Keratinocyte (primary cell): ENCODE measurements at regions not wholly inside any gene's neighbourhood (a gene's known extent, or its start where the extent isn't known, plus 50 kb on each side); places are given as distances from the start of the nearest gene placed in this dataset.

Experiments
- DNase-seq: peaks from one replicate; pipeline ENCODE4 v3.0.0-alpha.2; 2011; ENCODE audit warnings: low read depth, missing footprints, low spot score
- FAIRE-seq: peaks from 2 replicates; lab custom pipeline; 2011; peaks lifted over from hg19 to GRCh38; lab: Jason Lieb, UNC
- H2AFZ ChIP-seq: 2 replicates; pipeline ENCODE4 v1.6.0; 2012; ENCODE audit warnings: low read length, control low read depth, inconsistent platforms; ENCODE audit not compliant: control insufficient read depth
- H3K27ac ChIP-seq: 2 replicates; pipeline ENCODE4 v1.5.1; 2011; ENCODE audit warnings: low read length; ENCODE audit not compliant: control insufficient read depth, insufficient read depth
- H3K27me3 ChIP-seq: 3 replicates; pipeline ENCODE4 v1.6.0; 2011; ENCODE audit warnings: low read length; ENCODE audit not compliant: control insufficient read depth, insufficient read depth; ENCODE audit errors: extremely low read depth
- H3K36me3 ChIP-seq, 2 experiments: 2 replicates in 1 of 2; 3 replicates in 1 of 2; pipeline ENCODE4 v1.5.1; 2011; ENCODE audit warnings: low read length in 2 of 2, mild to moderate bottlenecking in 1 of 2; ENCODE audit not compliant: control insufficient read depth in 2 of 2, insufficient read depth in 2 of 2; ENCODE audit errors: extremely low read depth in 1 of 2
- H3K4me1 ChIP-seq: 3 replicates; pipeline ENCODE4 v1.5.1; 2011; ENCODE audit warnings: low read length; ENCODE audit not compliant: control insufficient read depth, insufficient read depth; ENCODE audit errors: extremely low read depth
- H3K4me2 ChIP-seq: 3 replicates; pipeline ENCODE4 v1.6.0; 2011; ENCODE audit warnings: low read depth, low read length; ENCODE audit not compliant: control insufficient read depth, insufficient read depth; ENCODE audit errors: extremely low read depth
- H3K4me3 ChIP-seq, 3 experiments: fragments of 200-600 bp in 1 of 3; sonication (generic) in 1 of 3; 2 replicates in 2 of 3; 3 replicates in 1 of 3; pipeline ENCODE4 v1.5.1; 2011 to 2016; ENCODE audit warnings: low read length in 3 of 3, mild to moderate bottlenecking in 3 of 3, control low read depth in 2 of 3, inconsistent platforms in 1 of 3, low read depth in 1 of 3, mixed read lengths in 1 of 3, mixed run types in 1 of 3, moderate library complexity in 1 of 3; ENCODE audit not compliant: control insufficient read depth in 2 of 3, insufficient read depth in 2 of 3; ENCODE audit errors: extremely low read depth in 1 of 3
- H3K79me2 ChIP-seq: 2 replicates; pipeline ENCODE4 v1.6.0; 2012; ENCODE audit warnings: low read length; ENCODE audit not compliant: control insufficient read depth, insufficient read depth
- H3K9ac ChIP-seq: 3 replicates; pipeline ENCODE4 v1.6.0; 2011; ENCODE audit warnings: low read length; ENCODE audit not compliant: control insufficient read depth, insufficient read depth; ENCODE audit errors: extremely low read depth
- H3K9me1 ChIP-seq: 3 replicates; pipeline ENCODE4 v1.6.0; 2011; ENCODE audit warnings: low read length; ENCODE audit not compliant: control insufficient read depth, insufficient read depth; ENCODE audit errors: extremely low read depth
- H3K9me3 ChIP-seq: 2 replicates; pipeline ENCODE4 v1.5.1; 2012; ENCODE audit warnings: low read depth, low read length; ENCODE audit not compliant: control insufficient read depth
- H4K20me1 ChIP-seq: 3 replicates; pipeline ENCODE4 v1.6.0; 2011; ENCODE audit warnings: low read length; ENCODE audit not compliant: control insufficient read depth, insufficient read depth; ENCODE audit errors: extremely low read depth
- CTCF ChIP-seq, 3 experiments: IDR thresholded peaks in 1 of 3; conservative IDR thresholded peaks in 1 of 3; optimal IDR thresholded peaks in 1 of 3; 2 replicates in 2 of 3; 3 replicates in 1 of 3; pipeline versions ENCODE3 to v1.5.1; 2011; ENCODE audit warnings: low read length in 3 of 3, mild to moderate bottlenecking in 3 of 3, moderate library complexity in 2 of 3, control low read depth in 1 of 3, inconsistent platforms in 1 of 3; ENCODE audit not compliant: insufficient read depth in 2 of 3; ENCODE audit errors: extremely low read depth in 1 of 3
- EZH2 ChIP-seq: IDR thresholded peaks from one replicate; pipeline ENCODE4 v1.6.1; 2012; ENCODE audit warnings: inconsistent platforms, mild to moderate bottlenecking, low read length, moderate library complexity
- dilution Hi-C: fragments of 300-500 bp; cut with MboI; formaldehyde crosslinking; loops from one replicate; pipeline ENCODE4 v1.7.0; 2020; ENCODE audit warnings: low sequenced_read_pairs; ENCODE audit not compliant: extremely low pct_ligation_motif_present

GRCh38 chr15:77716632-77717332 is 84.1 kb upstream of the LINGO1 start:
- Histone ChIP-seq H3K27ac (no peak overlapping the region), H3K36me3 (no peaks in the 10 kb centered on the region), H3K9me3 (no peaks in the 10 kb centered on the region), H3K4me1 (no peaks in the 10 kb centered on the region), H3K9ac (no peak overlapping the region), H3K27me3 (peaks cover 25% of the 10 kb centered on the region), H3K4me2 (no peak overlapping the region), H3K9me1 (no peaks in the 10 kb centered on the region), H3K79me2 (no peaks in the 10 kb centered on the region), H2AFZ (no peak overlapping the region), H3K4me3 (no peak overlapping the region), H4K20me1 (no peaks in the 10 kb centered on the region)
- DNase-seq = no peak
- dilution Hi-C loops = no loop called here
- TF ChIP-seq CTCF (optimal IDR thresholded peaks at IDR 0.05 in 1 of 3, IDR thresholded peaks at IDR 0.05 in 1 of 3, conservative IDR thresholded peaks at IDR 0.05 in 1 of 3; ENCODE audit: extremely low read depth in 1 of 3, insufficient read depth in 2 of 3, low read length in 3 of 3) (no peak), EZH2 (no peak)
- no peak for FAIRE-seq

DNA sequence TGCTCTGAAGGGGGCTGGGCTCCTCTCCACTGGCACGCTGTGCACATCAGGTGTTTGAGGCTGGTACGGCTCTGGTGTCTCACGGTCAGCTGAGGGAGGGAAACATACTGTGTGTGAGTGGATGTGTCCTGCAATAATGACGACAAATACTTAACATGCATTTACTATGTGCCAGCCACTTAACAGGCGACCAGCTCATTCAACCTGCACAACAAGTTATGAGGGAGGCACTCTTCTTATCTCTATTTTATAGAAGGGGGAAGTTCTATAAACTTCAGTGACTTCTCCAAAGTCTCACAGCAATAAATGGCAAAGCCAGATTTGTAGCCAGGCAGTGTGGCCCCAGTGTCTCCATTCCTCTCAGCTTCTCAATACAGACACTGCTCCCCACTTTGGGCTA is 83.1 kb upstream of the LINGO1 start:
- H3K4me3 ChIP-seq = no peak overlapping the region
- H3K9ac ChIP-seq = no peak overlapping the region
- no peak for TF ChIP-seq CTCF (optimal IDR thresholded peaks at IDR 0.05 in 1 of 3, IDR thresholded peaks at IDR 0.05 in 1 of 3, conservative IDR thresholded peaks at IDR 0.05 in 1 of 3; ENCODE audit: extremely low read depth in 1 of 3, insufficient read depth in 2 of 3, low read length in 3 of 3)
- no peak for TF ChIP-seq EZH2
- peaks cover 20% of the 10 kb centered on the region for H3K27me3 ChIP-seq
- no peak overlapping the region for H3K4me2 ChIP-seq
- no peaks in the 10 kb centered on the region for H3K9me3 ChIP-seq
- no peaks in the 10 kb centered on the region for H3K4me1 ChIP-seq
- dilution Hi-C loops = no loop called here
- H4K20me1 ChIP-seq = no peaks in the 10 kb centered on the region
- no peak for FAIRE-seq
- H2AFZ ChIP-seq = no peak overlapping the region
- DNase-seq = no peak
- H3K27ac ChIP-seq = no peak overlapping the region
- H3K9me1 ChIP-seq = no peaks in the 10 kb centered on the region
- H3K79me2 ChIP-seq = no peaks in the 10 kb centered on the region
- no peaks in the 10 kb centered on the region for H3K36me3 ChIP-seq
